Endothelial cell (in vitro differentiated cells): ENCODE measurements at regions not wholly inside any gene's neighbourhood (a gene's known extent, or its start where the extent isn't known, plus 50 kb on each side); places are given as distances from the start of the nearest gene placed in this dataset.

ENCODE experiments used
- DNase-seq: peaks from one replicate; pipeline ENCODE4 v3.0.0; 2021; ENCODE audit warnings: low spot score
- H3K27ac Mint-ChIP-seq: one replicate; pipeline ENCODE4 v1.8.0; 2021; ENCODE audit warnings: mixed read lengths, inconsistent platforms; ENCODE audit not compliant: unreplicated experiment
- H3K27me3 Mint-ChIP-seq: one replicate; pipeline ENCODE4 v1.8.0; 2021; ENCODE audit warnings: mild to moderate bottlenecking, moderate library complexity, mixed read lengths, inconsistent platforms; ENCODE audit not compliant: unreplicated experiment
- H3K36me3 Mint-ChIP-seq: one replicate; pipeline ENCODE4 v1.8.0; 2021; ENCODE audit warnings: mild to moderate bottlenecking, low read depth, mixed read lengths, inconsistent platforms; ENCODE audit not compliant: unreplicated experiment
- H3K4me1 Mint-ChIP-seq: one replicate; pipeline ENCODE4 v1.8.0; 2021; ENCODE audit warnings: mild to moderate bottlenecking, mixed read lengths, inconsistent platforms; ENCODE audit not compliant: unreplicated experiment
- H3K4me3 Mint-ChIP-seq: one replicate; pipeline ENCODE4 v1.8.0; 2021; ENCODE audit warnings: mild to moderate bottlenecking, mixed read lengths, inconsistent platforms; ENCODE audit not compliant: unreplicated experiment
- H3K9me3 Mint-ChIP-seq: one replicate; pipeline ENCODE4 v1.8.0; 2021; ENCODE audit warnings: mixed read lengths, inconsistent platforms; ENCODE audit not compliant: unreplicated experiment
- CTCF ChIP-seq: fragments of 200-600 bp; sonication (generic); IDR thresholded peaks from one replicate; pipeline ENCODE4 v1.5.0; 2021; ENCODE audit warnings: antibody characterized with exemption; ENCODE audit not compliant: unreplicated experiment

- no peak for DNase-seq
- Mint-ChIP-seq H3K4me3 (peak overlapping the region; percentile 21), H3K27me3 (peaks cover 1% of the 10 kb centered on the region), H3K9me3 (no peaks in the 10 kb centered on the region), H3K27ac (peak overlapping the region; percentile 20), H3K4me1 (peaks cover 84% of the 10 kb centered on the region), H3K36me3 (peaks cover 24% of the 10 kb centered on the region)
- no peak for TF ChIP-seq CTCF
Observed at GRCh38 chr1:232568906-232569553, 60.9 kb downstream of the SIPA1L2 start.

DNA sequence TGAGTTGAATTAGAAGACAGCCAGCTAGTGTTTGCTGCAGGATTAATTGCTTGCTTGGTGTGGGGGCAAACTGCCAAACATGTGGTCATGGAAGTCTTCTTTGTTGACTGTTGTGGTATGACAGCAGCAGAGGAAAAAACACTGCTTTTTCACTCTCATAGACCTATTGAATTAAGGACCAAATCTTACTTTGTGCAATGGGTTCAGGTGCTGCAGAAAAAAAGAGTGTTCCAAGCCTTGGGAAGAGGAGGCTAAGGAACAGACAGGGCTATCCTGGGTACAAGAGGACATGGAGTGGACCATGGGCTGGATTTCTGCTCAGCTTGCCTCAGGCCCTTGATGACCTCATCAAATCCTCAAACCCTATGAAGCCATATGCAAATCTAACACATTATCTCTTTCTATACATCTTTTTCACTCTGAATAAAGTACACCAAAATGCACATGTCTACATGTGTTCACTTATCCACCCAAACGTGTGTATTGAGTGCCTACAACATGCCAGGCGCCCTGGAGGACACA, 61.5 kb downstream of the SIPA1L2 start:
- Mint-ChIP-seq H3K27me3 (peaks cover 2% of the 10 kb centered on the region), H3K36me3 (peaks cover 27% of the 10 kb centered on the region), H3K9me3 (no peaks in the 10 kb centered on the region), H3K4me1 (peaks cover 84% of the 10 kb centered on the region), H3K27ac (peak overlapping the region; percentile 20), H3K4me3 (no peak overlapping the region)
- TF ChIP-seq CTCF: no peak
- DNase-seq: no peak

DNA sequence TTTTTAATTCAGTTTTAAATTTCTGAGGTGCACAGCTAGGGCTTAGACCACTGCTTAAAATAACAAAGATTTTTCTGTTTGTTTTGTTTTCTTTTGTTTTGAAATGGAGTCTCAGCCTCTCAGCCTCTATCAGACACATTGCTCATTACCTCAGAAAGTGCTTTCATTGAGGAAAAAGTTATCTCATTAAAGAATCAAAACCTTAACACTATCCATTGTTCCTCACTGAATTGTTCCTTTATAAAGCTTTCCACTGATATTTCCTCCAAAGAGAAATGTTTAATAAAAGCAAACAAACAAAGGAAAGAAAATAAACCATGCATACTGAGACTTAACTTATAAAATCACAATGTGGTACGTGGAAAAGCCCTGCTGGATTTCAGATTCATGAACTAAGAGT, 63.8 kb downstream of the SIPA1L2 start:
- H3K27me3 Mint-ChIP-seq: peaks cover 2% of the 10 kb centered on the region
- H3K4me3 Mint-ChIP-seq: no peak overlapping the region
- no peak for TF ChIP-seq CTCF
- H3K27ac Mint-ChIP-seq: peak overlapping the region; percentile 74
- peaks cover 21% of the 10 kb centered on the region for H3K36me3 Mint-ChIP-seq
- DNase-seq: no peak
- H3K4me1 Mint-ChIP-seq: peaks cover 89% of the 10 kb centered on the region
- H3K9me3 Mint-ChIP-seq: no peaks in the 10 kb centered on the region

- H3K4me1 Mint-ChIP-seq: peaks cover 91% of the 10 kb centered on the region
- peaks cover 16% of the 10 kb centered on the region for H3K36me3 Mint-ChIP-seq
- TF ChIP-seq CTCF: no peak
- peaks cover 2% of the 10 kb centered on the region for H3K27me3 Mint-ChIP-seq
- no peaks in the 10 kb centered on the region for H3K9me3 Mint-ChIP-seq
- no peak for DNase-seq
- H3K27ac Mint-ChIP-seq: peak overlapping the region; percentile 61
- H3K4me3 Mint-ChIP-seq: peak overlapping the region; percentile 49
Observed at GRCh38 chr1:232562855-232563510, 67.0 kb downstream of the SIPA1L2 start.

- Mint-ChIP-seq H3K4me3 (no peak overlapping the region), H3K4me1 (peaks cover 93% of the 10 kb centered on the region), H3K27me3 (peaks cover 4% of the 10 kb centered on the region), H3K36me3 (peaks cover 21% of the 10 kb centered on the region), H3K27ac (peak overlapping the region; percentile 64), H3K9me3 (no peaks in the 10 kb centered on the region)
- no peak for TF ChIP-seq CTCF
- no peak for DNase-seq
Observed at GRCh38 chr1:232561381-232561780, 68.6 kb downstream of the SIPA1L2 start.
